NK-92 treated with Interleukin-12 subunit alpha and Interleukin-12 subunit beta, amount 100 ng/mL, for 24 hours (cell line): ENCODE measurements at regions not wholly inside any gene's neighbourhood (a gene's known extent, or its start where the extent isn't known, plus 50 kb on each side); places are given as distances from the start of the nearest gene placed in this dataset.
"Not testable (repeated sequence)": the region's sequence is repeated elsewhere in the genome, so short reads cannot be mapped to it uniquely, and the experiment has no call there.

Experiments
- DNase-seq: peaks from one replicate; lab custom pipeline; 2025; lab: John Stamatoyannopoulos, UW

DNA sequence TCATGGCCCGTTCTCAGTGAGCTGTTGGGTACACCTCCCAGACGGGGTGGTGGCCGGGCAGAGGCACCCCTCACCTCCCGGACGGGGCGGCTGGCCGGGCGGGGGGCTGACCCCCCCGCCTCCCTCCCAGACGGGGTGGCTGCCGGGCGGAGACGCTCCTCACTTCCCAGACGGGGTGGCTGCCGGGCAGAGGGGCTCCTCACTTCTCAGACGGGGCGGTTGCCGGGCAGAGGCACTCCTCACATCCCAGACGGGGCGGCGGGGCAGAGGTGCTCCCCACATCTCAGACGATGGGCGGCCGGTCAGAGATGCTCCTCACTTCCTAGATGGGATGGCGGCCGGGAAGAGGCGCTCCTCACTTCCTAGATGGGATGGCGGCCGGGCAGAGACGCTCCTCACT is 129.7 kb upstream of the DAAM1 start:
- DNase-seq: not testable (repeated sequence)

DNA sequence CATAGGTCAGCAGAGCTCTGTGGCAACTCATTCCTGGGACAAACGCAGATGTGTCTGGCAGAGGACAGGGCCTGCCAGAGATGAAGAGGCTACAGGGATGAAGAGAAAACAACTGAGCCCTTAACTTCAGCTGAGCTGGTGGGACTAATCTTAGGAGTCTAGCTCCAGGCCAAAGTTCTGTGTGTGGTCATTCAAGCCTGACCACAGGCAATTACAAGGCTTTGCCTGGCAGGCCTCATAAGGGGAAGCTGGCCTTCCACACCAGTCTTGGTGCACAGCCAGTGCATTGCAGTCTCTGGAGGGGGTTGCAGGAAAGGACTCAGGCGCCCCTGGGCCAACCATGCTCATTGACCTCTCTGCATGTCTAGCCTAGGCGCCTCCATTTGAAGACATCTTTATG is 127.6 kb upstream of the DAAM1 start:
- no peak for DNase-seq

DNA sequence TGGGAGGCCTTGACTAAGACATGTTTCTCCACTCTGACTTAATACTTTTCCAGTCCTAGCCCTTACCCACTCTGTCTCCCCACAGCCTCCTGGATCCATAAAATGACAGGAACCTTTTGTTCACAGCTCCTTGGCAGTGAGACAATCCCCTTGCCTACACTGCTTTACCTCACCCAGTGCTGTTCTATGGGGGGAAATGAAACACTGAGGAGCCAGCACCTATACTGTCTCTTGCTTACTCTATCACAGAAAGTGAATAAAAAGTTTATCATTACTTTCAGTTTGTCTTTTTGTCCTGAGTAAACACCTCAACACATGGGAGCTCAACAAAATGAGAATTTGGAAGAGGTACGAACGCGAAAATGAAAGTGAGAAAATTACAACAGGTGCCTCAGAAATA is 127.2 kb upstream of the DAAM1 start:
- no peak for DNase-seq

DNA sequence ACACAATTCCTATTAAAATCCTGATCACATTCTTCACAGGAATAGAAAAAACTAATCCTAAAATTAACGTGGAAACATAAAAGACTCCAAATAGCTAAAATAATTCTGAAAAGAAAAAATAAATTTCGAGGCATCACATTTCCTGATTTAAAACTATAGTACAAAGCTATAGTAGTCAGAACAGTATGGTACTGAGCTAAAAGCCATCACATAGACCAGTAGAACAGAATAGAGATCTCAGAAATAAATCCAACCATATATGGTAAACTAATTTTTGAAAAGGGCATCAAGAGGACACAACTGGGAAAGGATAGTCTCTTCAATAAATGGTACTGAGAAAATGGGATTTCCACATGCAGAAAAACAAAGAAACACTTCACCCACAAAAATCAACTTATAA is 125.2 kb upstream of the DAAM1 start:
- DNase-seq: no peak

DNA sequence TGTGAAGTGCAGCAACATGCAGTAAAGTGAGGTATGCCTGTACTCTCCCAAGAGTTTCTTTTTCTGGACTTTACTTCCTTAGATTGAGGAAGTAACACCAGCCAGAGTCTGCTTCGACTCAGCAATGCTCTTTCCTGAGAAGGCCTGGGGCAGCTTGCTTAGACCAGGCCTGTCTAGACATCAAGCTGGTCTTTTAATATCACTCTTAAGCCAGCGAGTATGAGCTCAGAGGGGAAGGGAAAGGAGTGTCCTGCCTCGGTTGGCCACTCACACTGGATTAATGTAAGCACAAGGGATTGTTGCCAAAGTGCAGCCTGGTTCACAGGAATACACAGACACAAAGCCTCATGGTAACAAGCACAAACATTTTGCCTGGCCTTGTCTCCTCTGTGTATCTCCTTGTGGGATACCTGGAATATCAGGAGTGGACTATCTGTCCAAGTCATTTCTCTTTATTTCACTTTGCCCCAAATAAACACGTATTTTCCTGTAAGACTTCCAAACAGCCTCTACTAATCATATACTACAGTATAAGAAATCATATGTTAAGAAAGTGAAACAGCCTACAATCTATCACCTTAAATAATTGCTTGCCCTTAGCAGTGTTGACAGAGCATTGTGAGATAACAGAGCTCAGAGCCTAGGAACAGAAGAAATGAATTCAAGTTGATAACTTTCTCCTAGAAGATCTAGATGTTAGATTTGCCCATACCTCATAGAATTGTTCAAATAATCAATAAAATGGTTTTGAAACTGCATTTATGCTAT is 121.2 kb upstream of the DAAM1 start:
- DNase-seq: no peak

DNA sequence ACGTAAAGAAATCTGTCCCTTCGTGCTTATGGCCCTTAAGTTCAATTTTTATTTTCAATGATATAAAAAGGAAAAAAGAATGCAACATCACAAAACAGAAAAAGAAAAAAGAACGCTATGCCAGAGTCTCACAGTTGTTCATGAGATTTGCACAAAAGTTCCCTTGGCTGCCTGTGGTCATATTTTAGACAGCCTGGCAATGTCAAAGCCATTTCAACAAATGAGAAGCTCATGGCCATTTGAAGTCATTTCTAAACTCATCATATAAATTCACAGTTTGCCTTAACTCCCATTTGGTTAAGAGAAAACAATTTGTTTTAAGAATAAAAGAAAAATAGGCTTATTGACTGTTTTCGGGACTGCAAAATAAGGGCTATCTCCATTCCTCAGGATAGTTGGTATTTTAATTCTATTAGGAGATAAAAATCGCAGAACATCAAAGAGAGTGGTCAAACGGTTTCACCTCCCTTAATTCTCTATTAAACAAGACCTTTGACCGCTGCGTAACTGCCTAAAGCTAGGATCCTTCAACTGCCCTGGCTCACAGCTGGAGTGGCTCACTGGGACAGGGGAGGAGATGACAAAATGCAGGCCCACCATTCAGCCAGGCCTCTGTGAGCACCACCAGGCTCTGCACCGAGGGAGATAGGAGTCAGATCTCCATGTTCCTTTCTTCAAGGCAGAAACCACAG is 119.2 kb upstream of the DAAM1 start:
- DNase-seq: no peak

DNA sequence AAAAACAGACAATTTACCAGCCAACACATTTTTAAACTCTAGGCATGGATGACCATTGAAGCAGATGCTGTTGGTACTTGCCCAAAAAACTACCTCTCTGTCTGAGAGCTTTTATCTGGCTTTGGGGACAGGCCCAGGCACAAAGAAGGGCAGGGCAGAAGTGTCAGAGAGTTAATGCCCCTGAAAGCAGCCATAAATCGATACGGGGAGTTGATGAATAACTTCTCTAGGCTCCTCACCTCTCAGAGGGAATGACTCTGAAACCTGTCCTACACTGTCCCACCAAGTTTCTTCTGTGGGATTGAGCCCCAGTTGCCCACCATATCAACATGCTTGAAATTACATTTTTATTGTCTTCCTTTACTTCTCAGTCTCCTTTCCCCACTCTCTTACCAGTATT is 113.0 kb upstream of the DAAM1 start:
- DNase-seq: no peak

DNA sequence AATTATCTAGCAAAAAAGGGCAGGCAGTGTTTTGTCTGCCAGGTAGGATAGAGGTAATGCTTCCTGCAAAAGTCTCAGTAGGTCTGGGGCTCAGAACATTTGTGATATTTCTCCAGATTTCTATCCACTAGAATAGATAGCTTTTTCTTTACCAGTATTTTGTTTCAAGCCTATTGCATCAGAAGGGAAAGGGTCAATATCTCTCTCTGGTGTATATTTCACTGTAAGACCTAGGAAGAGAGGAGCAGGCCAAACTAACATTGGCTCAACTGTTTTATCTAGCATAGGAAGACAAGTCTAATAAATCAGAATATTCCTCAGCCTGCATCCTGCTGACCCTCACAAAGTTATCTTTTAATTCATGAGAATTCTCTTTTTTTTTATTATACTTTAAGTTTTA is 106.7 kb upstream of the DAAM1 start:
- no peak for DNase-seq

DNA sequence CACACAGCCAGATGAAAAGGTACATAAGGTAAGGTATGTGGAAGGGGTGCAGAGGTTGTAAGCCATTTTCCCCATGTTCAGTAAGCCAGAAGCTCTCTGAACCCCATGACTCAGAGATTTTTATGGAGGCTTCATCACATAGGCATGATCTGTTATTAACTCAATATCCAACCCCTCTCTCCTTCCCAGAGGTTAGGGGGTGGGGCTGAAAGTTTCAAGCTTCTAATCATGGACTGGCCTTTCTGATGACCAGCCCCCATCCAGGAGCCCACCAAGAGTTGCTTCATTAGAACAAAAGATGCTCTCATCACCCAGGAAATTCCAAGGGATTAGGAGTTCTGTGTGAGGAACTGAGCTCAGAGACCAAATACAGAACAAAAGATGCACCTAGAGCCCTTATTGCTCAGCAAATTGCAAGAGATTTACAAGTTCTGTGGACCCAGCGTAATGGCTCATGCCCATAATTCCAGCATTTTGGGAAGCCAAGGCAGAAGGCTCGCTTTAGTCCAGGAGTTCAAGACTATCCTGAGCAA is 103.2 kb upstream of the DAAM1 start:
- no peak for DNase-seq

DNA sequence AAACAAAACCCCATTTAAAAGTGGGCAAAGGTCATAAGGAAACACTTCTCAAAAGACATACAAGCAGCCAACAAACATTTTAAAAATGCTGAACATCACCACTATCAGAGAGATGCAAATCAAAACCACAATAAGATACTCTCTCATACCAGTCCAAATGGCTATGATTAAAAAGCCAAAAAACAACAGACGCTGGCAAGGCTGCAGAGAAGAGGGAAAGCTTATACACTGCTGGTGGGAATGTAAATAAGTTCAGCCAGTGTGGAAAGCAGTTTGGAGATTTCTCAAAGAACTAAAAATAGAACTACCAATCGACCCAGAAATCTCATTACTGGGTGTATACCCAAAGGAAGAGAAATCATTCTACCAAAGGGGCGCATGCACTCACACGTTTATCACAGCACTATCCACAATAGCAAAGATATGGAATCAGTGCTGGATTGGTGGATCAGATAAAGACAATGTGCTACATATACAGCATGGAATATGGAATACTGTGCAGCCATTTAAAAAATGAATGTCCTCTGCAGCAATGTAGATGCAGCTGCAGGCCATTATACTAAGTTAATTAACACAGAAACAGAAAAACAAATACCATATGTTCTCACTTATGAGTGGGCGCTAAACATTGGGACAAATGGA is 102.1 kb upstream of the DAAM1 start:
- DNase-seq: no peak

DNA sequence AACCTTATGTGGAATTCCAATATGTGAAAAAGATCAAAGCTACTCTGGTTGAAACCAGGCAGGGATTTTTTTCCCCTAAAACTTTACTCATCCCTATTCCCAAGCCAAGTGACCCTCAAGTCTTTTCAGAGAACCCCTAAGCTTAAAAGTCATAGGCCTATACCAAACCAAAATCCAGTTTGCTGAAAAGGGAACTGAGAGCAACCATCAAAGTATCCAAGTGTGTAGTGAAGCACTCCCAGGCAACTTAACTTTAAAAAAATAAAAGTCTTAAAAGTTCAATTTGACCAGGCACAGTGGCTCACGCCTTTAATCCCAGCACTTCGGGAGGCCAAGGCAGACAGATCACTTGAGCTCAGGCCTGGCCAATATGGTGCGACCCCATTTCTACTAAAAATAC is 101.2 kb upstream of the DAAM1 start:
- no peak for DNase-seq

DNA sequence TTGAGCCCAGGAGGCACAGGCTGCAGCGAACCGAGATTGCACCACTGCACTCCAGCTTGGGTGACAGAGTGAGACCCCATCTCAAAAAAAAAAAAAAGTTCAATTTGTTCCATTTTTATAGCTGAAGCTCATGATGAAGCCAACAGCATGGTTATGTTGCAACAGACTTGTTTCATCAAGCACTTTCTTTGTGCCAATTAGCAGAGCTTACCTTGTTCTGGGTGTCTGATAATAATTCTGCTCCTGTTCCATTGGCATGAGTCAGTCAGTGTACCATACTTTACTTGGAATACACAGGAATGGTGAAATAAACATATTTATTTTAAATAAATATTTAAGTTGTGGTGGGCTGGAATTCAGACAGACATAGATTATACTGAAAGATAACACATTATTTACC is 100.8 kb upstream of the DAAM1 start:
- DNase-seq: no peak

DNA sequence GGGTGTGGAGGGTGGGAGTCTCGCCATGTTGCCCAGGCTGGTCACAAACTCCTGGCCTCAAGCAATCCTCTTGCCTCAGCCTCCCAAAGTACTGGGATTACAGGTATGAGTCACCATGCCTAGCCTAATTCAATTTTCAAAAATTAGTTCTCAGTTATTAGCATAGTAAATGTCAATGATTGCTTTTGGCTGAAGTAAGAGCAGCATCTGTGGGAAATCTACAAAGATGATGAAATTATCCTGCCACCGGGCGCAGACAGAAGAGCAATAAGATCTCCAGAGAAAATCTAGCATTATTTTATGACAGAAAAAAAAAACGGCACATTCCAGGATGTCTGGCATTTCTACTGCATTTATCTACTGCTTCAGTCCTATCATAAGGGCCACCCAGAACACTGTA is 97.9 kb upstream of the DAAM1 start:
- DNase-seq: no peak

DNA sequence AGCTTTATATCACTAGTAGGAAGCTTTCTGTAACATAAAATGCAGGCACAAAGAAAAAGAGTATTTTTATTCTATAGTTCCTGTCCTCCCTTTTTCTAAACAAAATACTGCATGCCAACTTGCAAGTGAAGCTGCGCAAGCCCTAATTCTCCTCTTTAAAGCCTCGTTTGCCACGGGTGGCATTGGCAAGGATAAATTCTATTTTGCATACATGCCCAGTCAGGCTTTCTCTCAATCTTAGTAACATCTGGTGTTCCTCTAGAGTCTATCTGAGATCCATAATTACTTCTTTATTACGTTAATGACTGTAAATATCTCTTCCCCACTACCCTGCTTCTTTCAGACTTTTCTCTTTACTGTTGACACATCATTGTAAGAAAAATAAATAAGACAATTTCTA is 97.1 kb upstream of the DAAM1 start:
- DNase-seq: no peak

DNA sequence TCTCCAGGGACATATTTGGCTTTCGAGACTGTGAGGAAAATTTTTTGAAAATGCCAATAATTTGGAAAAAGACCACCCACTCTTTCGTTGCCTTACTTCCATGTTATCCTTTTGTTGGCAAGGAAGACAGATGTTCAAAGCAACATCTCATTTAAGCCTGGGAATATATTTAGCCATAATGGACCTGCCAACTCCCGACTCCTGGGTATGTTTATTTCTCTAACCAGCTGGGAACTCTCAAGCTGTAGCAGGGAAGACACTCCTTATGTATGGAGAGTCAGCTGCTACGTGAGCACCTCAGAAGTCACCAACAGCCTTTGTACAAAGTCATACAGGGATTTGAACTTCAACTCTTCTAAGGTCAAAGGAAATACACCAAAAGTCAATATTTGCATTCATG is 96.5 kb upstream of the DAAM1 start:
- DNase-seq: no peak

DNA sequence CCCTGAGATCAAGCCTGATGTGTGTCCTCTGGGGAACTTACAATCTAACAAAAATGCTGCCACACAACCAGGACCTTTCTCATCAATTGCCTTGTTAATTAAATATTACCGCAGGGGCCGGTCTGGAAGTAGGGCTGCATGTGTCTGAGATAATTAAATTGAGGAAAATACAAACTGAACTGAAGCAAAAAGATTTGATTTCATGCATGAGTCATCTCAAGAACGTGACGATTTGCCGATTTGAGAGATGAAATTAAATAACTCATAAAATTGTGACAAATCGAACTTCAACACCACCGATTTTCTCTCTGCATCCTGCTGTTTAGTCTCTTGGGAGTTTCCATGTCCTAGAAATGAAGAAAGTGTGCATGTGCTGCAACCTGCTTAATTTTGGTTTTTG is 94.6 kb upstream of the DAAM1 start:
- no peak for DNase-seq

DNA sequence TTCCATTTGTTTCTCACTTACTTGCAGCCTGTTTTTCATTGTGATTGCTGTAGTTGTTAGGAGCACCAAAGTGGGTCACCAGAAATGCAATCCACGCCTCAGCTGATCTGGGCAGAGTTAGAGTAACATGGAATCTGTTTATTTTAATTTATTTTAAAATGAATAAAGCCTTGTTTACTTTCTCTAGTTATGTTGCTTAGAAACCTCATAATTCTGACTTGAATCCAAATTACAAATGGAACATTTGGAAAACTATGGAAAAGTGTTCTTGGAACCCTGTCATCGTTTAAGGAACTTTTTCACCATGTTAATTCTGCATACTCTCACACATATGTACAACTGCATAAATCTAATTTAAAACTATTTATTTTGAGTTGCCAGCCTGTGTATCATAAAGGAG is 92.2 kb upstream of the DAAM1 start:
- DNase-seq: no peak

DNA sequence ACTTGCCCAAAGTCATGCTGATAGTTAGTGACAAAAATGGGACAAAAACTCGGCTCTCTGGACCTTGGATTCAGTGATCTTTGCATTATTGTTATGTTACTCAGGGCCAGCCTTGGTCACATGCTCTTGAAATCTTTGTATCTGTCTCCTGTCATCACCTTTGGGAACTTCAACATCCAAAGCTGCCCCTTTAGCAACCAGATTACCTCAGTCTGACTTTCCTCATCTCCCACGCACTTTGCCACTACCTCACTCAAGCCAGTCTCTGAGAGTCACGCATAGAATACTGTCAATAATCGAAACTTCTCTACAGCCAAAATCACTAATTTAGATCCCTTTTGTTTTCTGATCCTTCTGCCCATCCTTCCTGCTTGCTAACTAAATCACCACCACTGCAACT is 90.8 kb upstream of the DAAM1 start:
- DNase-seq: no peak

DNA sequence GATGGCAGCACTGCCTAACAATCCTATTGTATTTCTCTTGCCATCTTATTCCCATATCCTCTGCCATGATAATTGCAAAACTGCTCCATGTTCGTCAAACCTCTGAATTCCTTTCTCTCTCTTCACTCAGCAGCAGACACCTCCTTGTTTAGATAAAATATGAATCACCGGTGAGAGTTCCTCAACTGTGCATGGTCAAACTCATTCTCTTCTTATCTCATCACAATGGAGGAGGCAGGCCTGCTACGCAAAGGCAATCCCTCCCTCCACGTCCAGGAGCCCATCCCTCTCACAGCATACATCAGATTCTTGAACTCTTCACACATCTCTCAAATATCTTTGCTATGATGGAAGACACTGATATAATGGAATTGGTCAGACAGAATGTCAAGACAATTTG is 90.1 kb upstream of the DAAM1 start:
- no peak for DNase-seq

DNA sequence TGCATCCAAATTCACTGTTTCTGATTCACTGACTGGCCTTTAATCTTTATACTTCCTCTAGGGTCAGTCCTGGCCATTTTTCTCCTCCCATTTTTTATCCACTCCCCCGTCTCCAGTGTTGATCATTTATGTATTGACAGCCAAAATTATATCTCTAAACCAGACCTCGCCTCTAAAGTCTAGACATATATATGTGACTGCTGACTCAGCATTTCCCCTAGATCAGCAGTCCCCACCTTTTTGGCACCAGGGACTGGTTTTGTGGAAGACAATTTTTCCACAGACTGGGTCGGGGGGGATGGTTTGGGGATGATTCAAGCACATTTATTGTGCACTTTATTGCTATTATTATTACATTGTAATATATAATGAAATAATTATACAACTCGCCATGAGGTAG is 88.3 kb upstream of the DAAM1 start:
- no peak for DNase-seq

DNA sequence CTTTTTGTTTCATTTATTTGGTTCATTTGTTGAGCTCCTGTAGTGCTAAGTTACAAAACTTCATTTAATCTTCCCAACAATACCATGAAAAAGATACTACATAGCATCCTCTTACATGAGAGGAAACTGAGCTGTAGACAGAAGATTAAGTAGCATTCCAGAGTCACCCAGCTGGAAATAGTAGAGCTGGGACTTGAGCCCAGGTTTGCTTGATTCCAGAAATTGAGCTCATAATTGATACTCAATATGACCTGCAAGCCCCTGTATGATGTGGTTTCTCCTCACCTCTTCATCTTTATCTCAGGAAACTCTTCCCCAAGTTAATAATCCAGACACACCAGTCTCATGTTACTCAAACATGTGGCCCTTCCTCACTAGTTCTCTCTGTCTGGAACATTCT is 87.0 kb upstream of the DAAM1 start:
- no peak for DNase-seq

DNA sequence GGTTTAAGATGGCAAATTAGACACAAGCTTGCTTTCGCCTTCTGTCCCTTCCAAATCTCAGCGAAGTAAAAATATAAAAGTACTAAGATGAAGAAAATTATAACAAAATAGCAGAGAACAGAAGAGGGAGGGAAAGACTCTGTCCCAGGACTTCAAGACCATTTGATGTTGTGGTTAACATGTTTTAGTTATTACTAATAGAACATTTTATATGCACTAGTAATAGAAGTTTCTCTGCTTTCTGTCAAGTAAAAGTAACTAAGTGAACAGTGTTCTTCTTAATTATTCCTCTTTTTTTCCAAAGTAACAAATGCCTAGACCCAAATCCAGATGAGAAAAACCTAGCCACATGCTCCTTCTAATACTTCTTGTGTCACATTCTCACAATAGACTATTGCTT is 85.1 kb upstream of the DAAM1 start:
- DNase-seq: no peak

DNA sequence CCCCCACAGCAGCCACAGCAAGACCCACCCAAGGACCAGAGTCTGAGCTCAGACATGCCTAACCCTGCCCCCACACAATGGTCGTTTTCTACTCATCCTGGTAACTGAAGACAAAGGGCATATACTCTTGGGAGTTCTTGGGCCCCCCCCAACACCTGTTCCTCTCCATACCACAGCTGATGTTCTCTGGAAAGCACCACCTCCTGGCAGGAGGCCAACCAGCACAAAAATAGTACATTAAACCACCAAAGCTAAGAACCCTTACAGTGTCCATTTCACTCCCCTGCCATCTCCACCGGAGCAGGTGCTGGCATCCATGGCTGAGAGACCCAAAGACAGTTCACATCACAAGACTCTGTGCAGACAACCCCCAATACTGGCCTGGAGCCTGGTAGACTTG is 80.6 kb upstream of the DAAM1 start:
- no peak for DNase-seq
